RWPE1 (cell line): ENCODE measurements at regions not wholly inside any gene's neighbourhood (a gene's known extent, or its start where the extent isn't known, plus 50 kb on each side); places are given as distances from the start of the nearest gene placed in this dataset.

Source experiments
- CTCF ChIA-PET: fragments of 350-600 bp; sonication (Branson Sonifier 250); formaldehyde crosslinking; extraction: SDS; loops from one replicate; lab custom pipeline; 2021; lab: Yijun Ruan, JAX
- POLR2A ChIA-PET: fragments of 400-600 bp; formaldehyde crosslinking; extraction: SDS; loops from one replicate; lab custom pipeline; 2020; ENCODE audit warnings: antibody characterized with exemption; ENCODE audit not compliant: low non-redundant PET; lab: Yijun Ruan, JAX
- DNase-seq: peaks from one replicate; pipeline ENCODE4 v3.0.0; 2012; ENCODE audit warnings: low spot score
- H3K27ac ChIP-seq: fragments of 450-650 bp; 2 replicates; pipeline ENCODE4 v1.5.1; 2017
- CTCF ChIP-seq: fragments of 450-650 bp; conservative IDR thresholded peaks from 2 replicates; pipeline ENCODE4 v1.5.1; 2017; ENCODE audit warnings: low read depth, mild to moderate bottlenecking

- TF ChIP-seq CTCF, result no peak
- no peak for DNase-seq
- ChIA-PET POLR2A (no interaction called here), CTCF (no interaction called here)
- no peak overlapping the region for H3K27ac ChIP-seq
Measured at GRCh38 chr11:70620510-70621184, 222.3 kb downstream of the CTTN start.

- no peak overlapping the region for H3K27ac ChIP-seq
- DNase-seq, result no peak
- TF ChIP-seq CTCF, result no peak
- ChIA-PET CTCF (no interaction called here), POLR2A (no interaction called here)
Measured at GRCh38 chr11:70621241-70621640, 222.9 kb downstream of the CTTN start.

- ChIA-PET CTCF (no interaction called here), POLR2A (no interaction called here)
- no peak for DNase-seq
Measured at GRCh38 chr11:70622091-70622490, 223.8 kb downstream of the CTTN start.

GRCh38 chr11:70623906-70624597, 225.7 kb downstream of the CTTN start:
- POLR2A ChIA-PET, result no interaction called here
- DNase-seq, result no peak
- no peak for TF ChIP-seq CTCF
- CTCF ChIA-PET, result no interaction called here
- H3K27ac ChIP-seq, result no peak overlapping the region

More at GRCh38 chr11:70622091-70622490, 223.8 kb downstream of the CTTN start:
- H3K27ac ChIP-seq, result no peak overlapping the region
- TF ChIP-seq CTCF, result no peak

GRCh38 chr11:70624598-70624993, 226.3 kb downstream of the CTTN start:
- H3K27ac ChIP-seq, result no peak overlapping the region
- no peak for TF ChIP-seq CTCF
- no peak for DNase-seq
- POLR2A ChIA-PET, result no interaction called here
- CTCF ChIA-PET, result no interaction called here

GRCh38 chr11:70625051-70625450, 226.7 kb downstream of the CTTN start:
- no peak for DNase-seq
- TF ChIP-seq CTCF, result no peak
- H3K27ac ChIP-seq, result no peak overlapping the region
- CTCF ChIA-PET, result no interaction called here
- POLR2A ChIA-PET, result no interaction called here
